K562 (cell line): ENCODE measurements at regions not wholly inside any gene's neighbourhood (a gene's known extent, or its start where the extent isn't known, plus 50 kb on each side); places are given as distances from the start of the nearest gene placed in this dataset.

ENCODE experiments used
- ATAC-seq: fragments of 200-7000 bp; cut with Tn5 transposase; 3 replicates; pipeline ENCODE4 v1.9.1; 2020; ENCODE audit warnings: moderate library complexity
- BruUV-seq: library from RNA; stranded (reverse); fragments of 400-500 nt; replicated peaks from 2 replicates; lab custom pipeline; 2021; lab: Mats Ljungman, UMichigan
- CTCF ChIA-PET: fragments of 300-600 bp; formaldehyde crosslinking; extraction: SDS; loops from one replicate; lab custom pipeline; 2021; ENCODE audit warnings: low intra/inter-chr PET ratio; lab: Yijun Ruan, JAX
- POLR2A ChIA-PET: fragments of 300-600, 350-650 bp; sonication (Branson Sonifier 250); formaldehyde crosslinking; extraction: SDS; loops from one replicate; lab custom pipeline; 2021; ENCODE audit warnings: antibody characterized with exemption, inconsistent platforms; lab: Yijun Ruan, JAX
- DNase-seq, 4 experiments: peaks; one replicate each; pipeline versions ENCODE4 v3.0.0 to v3.0.0-alpha.2; 2011 to 2018; ENCODE audit warnings: low spot score in 3 of 4, mixed read lengths in 3 of 4; ENCODE audit errors: extremely low read depth in 1 of 4
- FAIRE-seq: peaks from 2 replicates; lab custom pipeline; 2011; peaks lifted over from hg19 to GRCh38; lab: Jason Lieb, UNC
- H2AFZ ChIP-seq: 2 replicates; pipeline ENCODE4 v1.6.0; 2011; ENCODE audit warnings: low read depth, low read length, control low read depth, inconsistent platforms
- H3K27ac ChIP-seq: fragments of 200-600 bp; 3 replicates; pipeline ENCODE4 v1.8.0; 2011; ENCODE audit warnings: low read depth, mild to moderate bottlenecking, control low read depth, inconsistent platforms, low read length, moderate library complexity, mixed read lengths; ENCODE audit errors: extremely low read depth
- H3K27me3 ChIP-seq, 2 experiments: fragments of 300-600 bp in 1 of 2; 2 replicates in 1 of 2; 3 replicates in 1 of 2; pipeline versions ENCODE4 v1.6.0 to v1.8.0; 2011; ENCODE audit warnings: inconsistent platforms in 2 of 2, low read length in 2 of 2, mild to moderate bottlenecking in 1 of 2, mixed read lengths in 1 of 2, moderate library complexity in 1 of 2; ENCODE audit not compliant: control insufficient read depth in 2 of 2, insufficient read depth in 2 of 2
- H3K36me3 ChIP-seq: fragments of 300-600 bp; 3 replicates; pipeline ENCODE4 v1.8.0; 2011; ENCODE audit warnings: mild to moderate bottlenecking, low read length, inconsistent platforms; ENCODE audit not compliant: control insufficient read depth, insufficient read depth
- H3K4me1 ChIP-seq, 2 experiments: fragments of 200-600 bp in 1 of 2; replicated peaks in 1 of 2; 2 replicates in 1 of 2; 3 replicates in 1 of 2; pipeline versions ENCODE4 v1.5.1 to v1.8.0; 2011; ENCODE audit warnings: inconsistent platforms in 2 of 2, low read length in 2 of 2, mild to moderate bottlenecking in 1 of 2, mixed read lengths in 1 of 2, moderate library complexity in 1 of 2; ENCODE audit not compliant: control insufficient read depth in 2 of 2, insufficient read depth in 2 of 2
- H3K4me2 ChIP-seq: 2 replicates; pipeline ENCODE4 v1.6.1; 2011; ENCODE audit warnings: low read length, control low read depth, inconsistent platforms, mixed read lengths; ENCODE audit not compliant: insufficient read depth
- H3K4me3 ChIP-seq: fragments of 200-600 bp; sonication (generic), shearing (Covaris generic); 2 replicates; pipeline ENCODE4 v1.5.1; 2016; ENCODE audit warnings: control low read depth, inconsistent platforms
- H3K79me2 ChIP-seq: fragments of 200-600 bp; 3 replicates; pipeline ENCODE4 v1.8.0; 2011; ENCODE audit warnings: low read length, inconsistent platforms; ENCODE audit not compliant: control insufficient read depth, insufficient read depth
- H3K9ac ChIP-seq, 2 experiments: 2 replicates each; pipeline versions ENCODE4 v1.6.0 to v1.6.1; 2011; ENCODE audit warnings: low read depth in 2 of 2, low read length in 2 of 2, control low read depth in 1 of 2, inconsistent platforms in 1 of 2, mild to moderate bottlenecking in 1 of 2, mixed read lengths in 1 of 2; ENCODE audit not compliant: insufficient read depth in 1 of 2
- H3K9me1 ChIP-seq: one replicate; pipeline ENCODE4 v1.6.0; 2011; ENCODE audit warnings: inconsistent platforms, mild to moderate bottlenecking, low read length, moderate library complexity; ENCODE audit not compliant: control insufficient read depth, insufficient read depth
- H3K9me3 ChIP-seq: replicated peaks from 2 replicates; pipeline ENCODE4 v1.5.1; 2011; ENCODE audit warnings: low read depth, low read length, inconsistent platforms; ENCODE audit not compliant: control insufficient read depth, insufficient read depth
- H4K20me1 ChIP-seq: replicated peaks from 2 replicates; pipeline ENCODE4 v1.6.1; 2011; ENCODE audit warnings: low read length, inconsistent platforms, mixed read lengths; ENCODE audit not compliant: control insufficient read depth, insufficient read depth
- CEBPZ ChIP-seq: fragments of 150-350 bp; IDR thresholded peaks from 2 replicates; pipeline ENCODE4 v1.6.1; 2014; ENCODE audit warnings: low read depth, mild to moderate bottlenecking, low read length, borderline replicate concordance
- HNRNPK ChIP-seq: fragments of 200-400 bp; formaldehyde crosslinking; IDR thresholded peaks from one replicate; pipeline ENCODE4 v1.6.1; 2018; ENCODE audit warnings: mild to moderate bottlenecking, low read depth, low read length; ENCODE audit not compliant: poor library complexity, severe bottlenecking
- MAZ ChIP-seq, 2 experiments: fragments of 450-650 bp in 1 of 2; sonication (generic) in 1 of 2; formaldehyde crosslinking; IDR thresholded peaks in 1 of 2; conservative IDR thresholded peaks in 1 of 2; 2 replicates each; pipeline versions ENCODE4 v1.4.0 to v1.5.0; 2020; ENCODE audit warnings: mild to moderate bottlenecking in 1 of 2, missing genetic modification reagents in 1 of 2
- OTX1 ChIP-seq: fragments of 450-650 bp; formaldehyde crosslinking; IDR thresholded peaks from 2 replicates; pipeline ENCODE4 v1.4.0; 2022; ENCODE audit warnings: mild to moderate bottlenecking
- YY1 ChIP-seq, 3 experiments: IDR thresholded peaks; 2 replicates each; pipeline ENCODE4 v1.6.1; 2011; ENCODE audit warnings: low read length in 2 of 3, mild to moderate bottlenecking in 2 of 3, moderate library complexity in 2 of 3, borderline replicate concordance in 1 of 3, control low read depth in 1 of 3, low read depth in 1 of 3; ENCODE audit not compliant: insufficient read depth in 3 of 3, insufficient replicate concordance in 2 of 3, control insufficient read depth in 1 of 3, insufficient read length in 1 of 3; ENCODE audit errors: extremely low read depth in 1 of 3
- ZBTB11 ChIP-seq, 3 experiments: fragments of 200-800 bp in 1 of 3; fragments of 250-450 bp in 1 of 3; fragments of 450-650 bp in 1 of 3; sonication (Bioruptor Pico) in 1 of 3; sonication (Bioruptor generic) in 1 of 3; formaldehyde crosslinking in 1 of 3; IDR thresholded peaks; 2 replicates each; pipeline versions ENCODE4 v1.6.1 to v1.8.0; 2016 to 2022; ENCODE audit warnings: mild to moderate bottlenecking in 2 of 3, missing genetic modification characterization in 2 of 3, missing compliant biosample characterization in 1 of 3, moderate library complexity in 1 of 3
- ZNF239 ChIP-seq: fragments of 250-450 bp; sonication (Bioruptor Pico); IDR thresholded peaks from 2 replicates; pipeline ENCODE4 v1.4.0; 2020; ENCODE audit warnings: mild to moderate bottlenecking
- ZNF277 ChIP-seq: fragments of 250-450 bp; sonication (Bioruptor Pico); IDR thresholded peaks from 2 replicates; pipeline ENCODE4 v1.8.0; 2022; ENCODE audit warnings: inconsistent platforms, mild to moderate bottlenecking, moderate library complexity, borderline replicate concordance
- ZNF586 ChIP-seq: fragments of 450-650 bp; formaldehyde crosslinking; conservative IDR thresholded peaks from 2 replicates; pipeline ENCODE4 v1.4.0; 2020; ENCODE audit warnings: mild to moderate bottlenecking, moderate library complexity
- ZNF639 ChIP-seq, 2 experiments: fragments of 200-800 bp in 1 of 2; sonication (Bioruptor generic) in 1 of 2; sonication (generic) in 1 of 2; formaldehyde crosslinking in 1 of 2; IDR thresholded peaks in 1 of 2; conservative IDR thresholded peaks in 1 of 2; 2 replicates each; pipeline versions ENCODE4 v1.5.0 to v1.6.1; 2016 to 2020; ENCODE audit warnings: missing compliant biosample characterization in 1 of 2, missing genetic modification characterization in 1 of 2, missing genetic modification reagents in 1 of 2
- WGBS: fragments of 100-300 bp; shearing (Covaris generic); methylation state at CpG from one replicate; pipeline ENCODE4 v1.1.6; 2016; ENCODE audit warnings: low coverage, mixed read lengths; ENCODE audit not compliant: insufficient coverage; ENCODE audit errors: missing lambda C conversion rate; 5-methylcytosine and 5-hydroxymethylcytosine counted together
- in situ Hi-C: fragments of 300-500 bp; cut with MboI; formaldehyde crosslinking; loops from 4 replicates; pipeline ENCODE4 v1.15.0; 2018; ENCODE audit warnings: inconsistent platforms, mixed read lengths
- intact Hi-C: fragments of 100-400 bp; cut with micrococcal nuclease; formaldehyde crosslinking; loops from 2 replicates; pipeline ENCODE4 v1.14.2; 2022

- Histone ChIP-seq H4K20me1 (no peaks in the 10 kb centered on the region), H3K4me3 (no peak overlapping the region), H3K9me3 (no peaks in the 10 kb centered on the region), H3K9me1 (no peaks in the 10 kb centered on the region), H3K79me2 (no peaks in the 10 kb centered on the region), H3K4me1 (peaks cover 0 to 6% of the 10 kb centered on the region in 2 experiments; a peak in 2 of 5 replicates), H3K27ac (no peak overlapping the region), H3K27me3 (no peaks in the 10 kb centered on the region), H2AFZ (peak overlapping the region; percentile 42), H3K36me3 (no peaks in the 10 kb centered on the region), H3K4me2 (no peak overlapping the region), H3K9ac (no peak overlapping the region)
- 53% methylated on average over 3 of the region's 5 CpGs for WGBS
- POLR2A ChIA-PET, result no interaction called here
- intact Hi-C loops, result no loop called here
- no TSS peak for BruUV-seq
- peak; percentile 60 for FAIRE-seq
- CTCF ChIA-PET, result no interaction called here
- no peak for DNase-seq
- in situ Hi-C loops, result no loop called here
- ATAC-seq, result no peak
- TF ChIP-seq ZBTB11 (CRISPR knock-in tag; IDR thresholded peaks at IDR 0.05) (no peak), CEBPZ (no peak), ZNF639 (CRISPR knock-in tag; conservative IDR thresholded peaks at IDR 0.05 in 1 of 2, IDR thresholded peaks at IDR 0.05 in 1 of 2) (no peak), MAZ (CRISPR knock-in tag; conservative IDR thresholded peaks at IDR 0.05 in 1 of 2, IDR thresholded peaks at IDR 0.05 in 1 of 2) (no peak), HNRNPK (no peak), ZNF277 (CRISPR knock-in tag) (no peak), ZNF239 (CRISPR knock-in tag) (no peak), OTX1 (no peak), ZNF586 (CRISPR knock-in tag) (no peak), YY1 (IDR thresholded peaks at IDR 0.05; ENCODE audit: borderline replicate concordance in 1 of 3, control insufficient read depth in 1 of 3, extremely low read depth in 1 of 3, insufficient read depth in 3 of 3, insufficient read length in 1 of 3, insufficient replicate concordance in 2 of 3, low read depth in 1 of 3, low read length in 2 of 3) (no peak)
Measured at GRCh38 chr2:58644451-58644850, 403.3 kb upstream of the FANCL start.
